GM20431 (cell line): ENCODE measurements at regions not wholly inside any gene's neighbourhood (a gene's known extent, or its start where the extent isn't known, plus 50 kb on each side); places are given as distances from the start of the nearest gene placed in this dataset.

ENCODE experiments used
- in situ Hi-C: fragments of 300-500 bp; cut with MseI, MboI; formaldehyde crosslinking; loops from one replicate; pipeline ENCODE4 v1.15.0; 2020; ENCODE audit warnings: low sequenced_read_pairs; ENCODE audit not compliant: unreplicated experiment

DNA sequence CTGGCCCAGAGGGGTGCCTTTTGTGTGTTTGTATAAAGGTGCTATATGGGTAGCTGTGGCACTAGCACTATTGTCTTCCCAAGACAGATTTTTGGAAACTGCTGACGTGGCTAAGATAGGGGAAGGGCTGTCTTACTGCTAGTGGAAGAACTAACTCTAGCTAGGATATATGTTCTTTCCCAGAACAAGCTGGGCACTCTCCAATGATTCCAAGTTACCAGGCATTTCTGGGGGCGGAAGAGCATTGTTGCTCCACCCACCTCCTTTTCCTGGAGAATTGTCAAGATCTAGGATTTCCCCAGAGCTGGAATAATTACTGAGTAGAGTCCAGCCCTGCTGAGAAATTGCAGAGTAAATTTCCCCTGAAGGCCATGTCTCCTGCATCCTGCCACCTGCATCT is 408.3 kb downstream of the KLF5 start:
- in situ Hi-C loops: no loop called here

- in situ Hi-C loops: no loop called here
Observed at GRCh38 chr13:73466561-73466960, 407.8 kb downstream of the KLF5 start.

DNA sequence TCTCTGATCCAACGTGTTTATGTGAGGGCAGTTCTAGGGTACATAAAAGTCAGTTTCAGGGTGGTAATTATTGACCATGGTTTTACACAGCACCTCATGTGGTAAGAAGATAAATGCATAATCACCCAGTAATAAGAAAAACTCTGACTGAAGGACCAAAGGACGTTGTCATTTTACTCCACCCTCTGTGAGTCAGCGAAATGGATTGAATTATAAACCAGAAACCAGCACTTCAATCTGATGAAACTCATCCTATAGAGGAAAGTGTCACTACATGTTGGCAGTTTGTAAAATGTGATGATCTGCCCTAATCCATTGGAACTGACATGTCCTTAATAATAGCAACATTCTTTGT is 406.8 kb downstream of the KLF5 start:
- in situ Hi-C loops: no loop called here

- in situ Hi-C loops: no loop called here
Observed at GRCh38 chr13:73464758-73465616, 406.2 kb downstream of the KLF5 start.

DNA sequence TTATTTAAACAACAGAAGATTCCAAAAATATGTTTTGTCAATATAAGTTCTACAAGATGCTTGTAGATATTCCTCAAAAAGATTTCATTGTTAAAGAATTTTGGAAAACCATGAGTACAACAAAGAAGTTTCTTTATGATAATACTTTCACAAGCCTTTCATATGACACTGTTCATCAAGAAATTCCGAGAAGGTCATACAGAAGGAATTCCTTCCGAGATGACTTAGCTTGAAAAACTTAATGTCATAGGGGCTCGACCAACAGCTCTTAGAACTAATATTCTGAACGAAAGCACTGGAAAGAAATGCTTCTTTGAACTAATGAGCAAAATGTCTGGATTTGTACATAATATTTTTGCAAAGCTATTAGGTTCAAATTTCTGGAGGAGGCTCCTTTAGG is 403.4 kb downstream of the KLF5 start:
- in situ Hi-C loops: no loop called here

DNA sequence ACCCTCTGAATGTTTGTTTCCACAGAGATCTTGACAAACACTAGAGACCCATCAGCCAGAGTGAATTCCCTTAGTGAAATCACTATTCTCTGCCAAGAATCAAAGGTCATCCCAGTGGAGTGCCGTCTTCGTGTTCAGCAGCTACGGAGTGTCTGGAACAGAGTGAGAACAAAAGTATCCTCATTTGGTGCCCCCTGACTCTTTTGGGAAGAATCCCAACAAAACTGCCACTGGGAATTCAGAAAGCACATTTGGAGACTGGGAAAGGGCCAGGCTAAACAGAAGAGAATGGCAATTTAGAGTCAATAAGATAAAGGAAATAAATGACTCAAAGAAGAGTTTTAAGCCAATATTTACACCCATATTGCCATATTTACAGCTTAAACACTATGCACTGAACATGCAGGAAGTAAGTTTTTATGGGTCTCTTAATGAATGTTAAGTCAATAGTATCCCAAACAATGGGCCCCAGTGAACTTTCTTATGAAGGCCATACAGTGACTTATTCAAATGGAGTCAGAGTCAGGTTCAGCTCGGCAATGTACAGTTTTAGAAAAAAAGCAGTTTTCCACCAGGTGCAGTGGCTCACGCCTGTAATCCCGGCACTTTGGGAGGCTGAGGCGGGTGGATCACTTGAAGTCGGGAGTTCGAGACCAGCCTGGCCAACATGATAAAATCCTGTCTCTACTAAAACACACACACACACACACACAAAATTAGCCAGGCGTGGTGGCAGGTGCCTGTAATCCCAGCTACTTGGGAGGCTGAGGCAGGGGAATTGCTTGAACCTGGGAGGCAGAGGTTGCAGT is 392.6 kb downstream of the KLF5 start:
- in situ Hi-C loops: no loop called here

GRCh38 chr13:73450583-73450982 is 391.8 kb downstream of the KLF5 start:
- in situ Hi-C loops: no loop called here

- in situ Hi-C loops: no loop called here
Observed at GRCh38 chr13:73449252-73449651, 390.4 kb downstream of the KLF5 start.

- in situ Hi-C loops: no loop called here
Observed at GRCh38 chr13:73440296-73440895, 381.6 kb downstream of the KLF5 start.

- in situ Hi-C loops: no loop called here
Observed at GRCh38 chr13:73433890-73434289, 375.1 kb downstream of the KLF5 start.

GRCh38 chr13:73433458-73433857 is 374.7 kb downstream of the KLF5 start:
- in situ Hi-C loops: no loop called here

- in situ Hi-C loops: no loop called here
Observed at GRCh38 chr13:73429701-73430100, 370.9 kb downstream of the KLF5 start.

GRCh38 chr13:73428706-73429105 is 369.9 kb downstream of the KLF5 start:
- in situ Hi-C loops: no loop called here

- in situ Hi-C loops: no loop called here
Observed at GRCh38 chr13:73428137-73428536, 369.3 kb downstream of the KLF5 start.

- in situ Hi-C loops: no loop called here
Observed at GRCh38 chr13:73422973-73423372, 364.2 kb downstream of the KLF5 start.

DNA sequence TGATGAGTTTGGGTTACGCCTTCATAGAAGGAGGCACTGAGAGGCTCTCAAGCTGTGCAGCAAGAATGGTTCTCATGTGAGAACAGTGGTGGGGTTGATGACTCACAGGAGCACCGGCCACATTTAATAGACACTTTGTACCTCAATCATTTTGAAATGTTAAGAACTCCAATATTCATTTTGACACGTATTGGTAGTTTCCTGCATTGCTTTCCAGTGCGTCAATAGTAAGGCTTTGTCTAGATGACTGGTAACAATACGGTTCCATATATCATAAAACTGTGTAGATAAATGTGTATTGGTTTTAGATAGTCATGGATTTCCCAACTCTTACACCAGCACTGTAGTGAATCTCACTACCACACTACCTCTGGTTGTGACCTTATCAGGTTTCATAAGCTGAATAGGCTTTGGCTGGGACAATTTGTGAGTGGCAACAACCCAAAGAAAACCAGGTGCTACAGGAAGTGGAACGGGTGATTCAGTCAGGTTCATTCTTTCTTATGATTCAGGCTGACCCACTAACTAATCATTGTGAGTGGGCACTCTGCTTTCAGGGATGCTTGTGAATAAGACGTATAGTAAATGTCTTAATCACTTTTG is 362.6 kb downstream of the KLF5 start:
- in situ Hi-C loops: no loop called here

GRCh38 chr13:73419186-73419585 is 360.4 kb downstream of the KLF5 start:
- in situ Hi-C loops: no loop called here

GRCh38 chr13:73417012-73417615 is 358.3 kb downstream of the KLF5 start:
- in situ Hi-C loops: no loop called here

GRCh38 chr13:73416093-73416492 is 357.3 kb downstream of the KLF5 start:
- in situ Hi-C loops: no loop called here

DNA sequence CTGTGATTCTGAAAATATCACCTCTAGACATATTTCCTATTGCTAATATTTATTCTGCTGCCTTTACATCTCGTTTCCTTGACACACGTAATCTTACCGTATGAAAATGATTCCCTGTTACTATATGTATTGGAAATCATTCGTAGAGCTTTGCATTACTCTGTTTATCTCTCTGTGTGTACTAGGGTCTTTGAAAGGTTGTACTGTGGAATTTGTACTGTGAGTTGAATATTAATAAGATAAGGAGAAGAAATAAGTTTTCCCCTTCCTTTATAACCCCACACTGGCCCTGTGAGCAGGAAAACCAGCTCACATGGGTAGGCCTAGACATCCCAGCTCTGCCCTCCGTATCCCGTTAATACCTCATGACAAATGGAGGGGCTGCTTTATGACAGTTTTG is 354.9 kb downstream of the KLF5 start:
- in situ Hi-C loops: no loop called here
